ENCODE measurements at regions not wholly inside any gene's neighbourhood (a gene's known extent, or its start where the extent isn't known, plus 50 kb on each side); places are given as distances from the start of the nearest gene placed in this dataset.
A peak's percentile ranks its signal among the peaks of the same experiment; 100 is the strongest.
"Not testable (repeated sequence)": the region's sequence is repeated elsewhere in the genome, so short reads cannot be mapped to it uniquely, and the experiment has no call there.

- ATAC-seq (no peak), DNase-seq (no peak)
- Mint-ChIP-seq H3K9me3 (peaks cover 0 to 4% of the 10 kb centered on the region in 2 donors), H3K27me3 (no peaks in the 10 kb centered on the region), H3K4me1 (no peaks in the 10 kb centered on the region), H3K4me3 (no peak overlapping the region), H3K27ac (peak overlapping the region in 1 of 2 donors; percentile 59)
These were observed 1122.5 kb downstream of the NCAM2 start for GRCh38 chr21:22120616-22121266.

GRCh38 chr21:22125581-22125980 lies 1127.4 kb downstream of the NCAM2 start:
- Mint-ChIP-seq H3K27me3 (no peaks in the 10 kb centered on the region), H3K9me3 (peaks cover 0 to 4% of the 10 kb centered on the region in 2 donors), H3K4me1 (no peaks in the 10 kb centered on the region), H3K27ac (no peak overlapping the region), H3K4me3 (no peak overlapping the region)
- DNase-seq, result no peak
- no peak for ATAC-seq

DNA sequence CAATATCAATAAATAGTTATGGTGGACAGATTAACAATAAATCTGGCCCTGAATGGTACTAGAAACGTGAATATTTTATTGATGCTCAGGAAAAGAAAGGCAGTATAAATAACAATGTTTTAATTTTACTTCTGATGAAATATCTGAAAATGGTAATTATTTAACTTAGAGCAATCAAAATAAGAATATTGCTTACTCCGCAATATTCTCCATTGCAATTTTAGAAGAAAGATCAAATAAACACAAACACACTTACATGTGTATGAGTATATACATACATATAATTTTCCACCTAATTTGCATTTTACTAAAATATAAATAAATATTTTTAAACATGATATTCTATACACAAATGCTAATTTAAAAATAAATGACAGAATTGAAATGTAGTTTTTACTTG lies 1130.5 kb downstream of the NCAM2 start:
- ATAC-seq (no peak), DNase-seq (no peak)
- Mint-ChIP-seq H3K4me1 (no peaks in the 10 kb centered on the region), H3K4me3 (no peak overlapping the region), H3K27ac (no peak overlapping the region), H3K27me3 (no peaks in the 10 kb centered on the region), H3K9me3 (no peaks in the 10 kb centered on the region)

- H3K27me3 Mint-ChIP-seq, result no peaks in the 10 kb centered on the region
- no peaks in the 10 kb centered on the region for H3K4me1 Mint-ChIP-seq
- no peak overlapping the region for H3K4me3 Mint-ChIP-seq
- no peak overlapping the region for H3K27ac Mint-ChIP-seq
- ATAC-seq (no peak), DNase-seq (no peak)
- H3K9me3 Mint-ChIP-seq, result no peaks in the 10 kb centered on the region
These were observed 1134.3 kb downstream of the NCAM2 start for GRCh38 chr21:22132358-22133071.

DNA sequence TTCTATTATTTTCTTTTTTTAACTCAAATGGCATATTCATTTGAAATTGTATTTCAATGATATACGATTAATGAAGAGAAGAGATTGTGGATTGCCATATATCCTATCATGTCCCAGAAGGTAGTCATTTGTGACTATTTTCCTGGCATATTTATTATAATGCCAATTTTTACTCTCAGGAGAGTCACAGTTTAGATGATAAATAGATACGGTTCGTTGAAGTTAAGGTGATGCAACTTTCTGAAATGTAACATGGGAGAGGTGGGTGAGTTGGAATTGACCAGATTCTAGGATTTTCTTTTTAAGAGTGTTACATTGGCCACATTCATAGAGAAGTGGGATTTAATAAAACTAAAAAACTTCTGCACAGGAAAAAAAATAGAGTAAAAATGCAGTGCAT lies 1138.5 kb downstream of the NCAM2 start:
- H3K27ac Mint-ChIP-seq, result no peak overlapping the region
- no peak for ATAC-seq
- no peak overlapping the region for H3K4me3 Mint-ChIP-seq
- H3K4me1 Mint-ChIP-seq, result no peaks in the 10 kb centered on the region
- no peaks in the 10 kb centered on the region for H3K27me3 Mint-ChIP-seq
- no peak for DNase-seq
- no peaks in the 10 kb centered on the region for H3K9me3 Mint-ChIP-seq

DNA sequence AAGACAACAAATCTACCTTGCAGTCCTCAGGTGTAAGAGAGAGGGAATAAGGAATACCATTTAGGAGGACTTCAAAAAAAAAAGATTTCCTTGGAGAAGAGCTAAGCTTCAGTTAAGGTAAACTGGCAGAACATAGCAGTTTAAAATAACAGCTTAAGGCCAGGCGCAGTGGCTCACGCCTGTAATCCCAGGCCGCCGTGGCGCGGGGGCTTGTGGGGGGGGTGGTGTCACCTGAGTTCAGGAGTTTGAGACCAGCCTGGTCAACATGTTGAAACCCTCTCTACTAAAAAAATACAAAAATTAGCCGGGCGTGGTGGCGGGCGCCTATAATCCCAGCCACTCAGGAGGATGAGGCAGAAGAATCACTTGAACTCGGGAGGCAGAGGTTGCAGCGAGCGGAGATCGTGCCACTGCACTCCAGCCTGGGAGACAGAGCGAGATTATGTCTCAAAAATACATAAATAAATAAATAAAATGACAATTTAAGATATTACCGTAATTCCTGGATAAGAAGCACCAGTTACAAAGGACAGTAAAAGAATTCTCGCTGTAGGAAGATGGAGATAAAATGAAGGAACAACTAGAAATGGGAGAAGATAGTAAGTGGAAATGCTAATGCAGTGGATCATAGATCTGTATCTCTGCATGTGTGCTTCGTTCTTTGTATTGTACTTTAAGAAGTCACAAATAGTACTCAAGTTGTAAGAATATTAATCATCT lies 1140.2 kb downstream of the NCAM2 start:
- no peak overlapping the region for H3K4me3 Mint-ChIP-seq
- no peaks in the 10 kb centered on the region for H3K27me3 Mint-ChIP-seq
- no peak for ATAC-seq
- no peaks in the 10 kb centered on the region for H3K9me3 Mint-ChIP-seq
- DNase-seq, result no peak
- no peaks in the 10 kb centered on the region for H3K4me1 Mint-ChIP-seq
- H3K27ac Mint-ChIP-seq, result no peak overlapping the region

- Mint-ChIP-seq H3K27me3 (no peaks in the 10 kb centered on the region), H3K4me3 (no peak overlapping the region), H3K27ac (peak overlapping the region in 1 of 2 donors; percentile 96), H3K4me1 (no peaks in the 10 kb centered on the region), H3K9me3 (peaks cover 13 to 15% of the 10 kb centered on the region in 2 donors)
- DNase-seq, result no peak
- ATAC-seq, result no peak
These were observed 1147.3 kb downstream of the NCAM2 start for GRCh38 chr21:22145545-22145944.

DNA sequence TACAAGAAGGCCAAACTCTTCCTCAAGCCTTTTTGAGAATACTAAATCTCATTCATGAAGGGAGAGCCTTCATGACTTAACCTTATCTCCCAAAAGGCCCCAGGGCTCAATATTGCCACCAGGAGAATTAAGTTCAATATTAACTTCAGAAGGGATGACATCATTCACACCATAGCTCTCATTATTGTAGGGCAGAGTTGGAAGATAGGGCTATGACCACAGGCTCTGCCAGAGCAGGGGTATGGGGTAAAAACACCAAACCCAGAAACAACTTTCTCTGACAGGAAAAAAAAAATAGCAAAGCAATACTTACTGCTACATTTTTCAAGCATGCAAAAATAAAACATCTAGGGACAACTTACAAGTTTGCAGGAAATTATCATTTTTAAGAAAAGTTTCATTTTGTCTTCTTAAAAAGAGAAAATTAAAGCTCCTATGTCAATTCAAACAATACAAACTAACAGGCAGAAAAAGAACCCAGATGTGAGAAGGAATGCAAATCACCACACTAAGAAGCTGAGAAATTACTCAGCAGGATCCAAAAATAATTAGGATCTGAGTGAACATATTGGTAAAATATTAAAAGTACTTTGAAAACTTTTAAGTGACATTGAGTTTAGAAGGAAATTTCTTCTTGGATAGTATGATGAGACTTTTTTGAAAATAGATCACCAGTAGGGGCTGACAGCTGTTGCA lies 1156.5 kb downstream of the NCAM2 start:
- DNase-seq, result no peak
- Mint-ChIP-seq H3K27ac (no peak overlapping the region), H3K4me1 (no peaks in the 10 kb centered on the region), H3K9me3 (no peaks in the 10 kb centered on the region), H3K27me3 (no peaks in the 10 kb centered on the region), H3K4me3 (no peak overlapping the region)
- ATAC-seq, result no peak

GRCh38 chr21:22164912-22165311 lies 1166.7 kb downstream of the NCAM2 start:
- H3K27ac Mint-ChIP-seq, result no peak overlapping the region

GRCh38 chr21:22174746-22175145 lies 1176.5 kb downstream of the NCAM2 start:
- no peak for ATAC-seq
- Mint-ChIP-seq H3K9me3 (peaks cover 11 to 17% of the 10 kb centered on the region in 2 donors), H3K4me3 (no peak overlapping the region), H3K27ac (no peak overlapping the region), H3K4me1 (no peaks in the 10 kb centered on the region), H3K27me3 (no peaks in the 10 kb centered on the region)
- no peak for DNase-seq

More at GRCh38 chr21:22164912-22165311, 1166.7 kb downstream of the NCAM2 start:
- Mint-ChIP-seq H3K4me3 (no peak overlapping the region), H3K27me3 (no peaks in the 10 kb centered on the region), H3K4me1 (no peaks in the 10 kb centered on the region), H3K9me3 (peaks cover 5 to 9% of the 10 kb centered on the region in 2 donors)
- ATAC-seq (no peak), DNase-seq (no peak)

DNA sequence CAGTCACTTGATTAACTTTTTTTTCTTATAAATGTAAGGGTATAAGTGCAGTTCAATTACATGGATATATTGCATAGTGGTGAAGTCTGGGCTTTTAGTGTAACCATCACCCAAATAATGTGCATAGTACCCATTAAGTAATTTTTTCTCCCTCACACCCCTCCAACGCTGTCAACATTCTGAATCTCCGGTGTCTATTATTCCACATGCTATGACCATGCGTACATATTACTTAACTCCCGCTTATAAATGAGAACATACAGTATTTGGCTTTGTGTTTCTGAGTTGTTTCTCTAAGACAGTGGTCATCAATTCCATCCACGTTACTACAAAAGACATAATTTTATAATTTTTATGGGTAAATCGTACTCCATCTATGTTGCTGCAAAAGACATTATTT lies 1191.1 kb downstream of the NCAM2 start:
- no peak overlapping the region for H3K27ac Mint-ChIP-seq
- no peaks in the 10 kb centered on the region for H3K27me3 Mint-ChIP-seq
- H3K4me1 Mint-ChIP-seq, result no peaks in the 10 kb centered on the region
- ATAC-seq (no peak), DNase-seq (no peak)
- H3K9me3 Mint-ChIP-seq, result peaks cover 4 to 12% of the 10 kb centered on the region in 2 donors
- H3K4me3 Mint-ChIP-seq, result no peak overlapping the region

DNA sequence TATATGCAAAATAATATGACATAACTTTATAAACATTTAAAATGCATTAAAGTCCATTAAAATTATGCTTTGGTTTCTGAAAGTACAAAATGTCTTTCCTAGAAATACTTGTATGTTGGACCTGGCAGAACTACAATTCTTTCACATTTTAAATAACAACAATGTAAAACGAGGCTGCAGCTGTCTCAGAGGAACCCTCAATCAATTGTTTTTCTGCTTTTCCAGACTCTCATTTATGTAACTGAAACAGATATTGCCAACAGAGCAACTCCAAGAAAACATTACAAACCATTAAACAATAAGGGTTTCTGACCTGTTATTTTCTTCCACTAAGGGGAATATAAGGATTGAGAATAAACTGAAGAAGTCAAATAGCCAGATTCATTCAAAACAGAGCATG lies 1193.4 kb downstream of the NCAM2 start:
- no peak overlapping the region for H3K27ac Mint-ChIP-seq
- DNase-seq (no peak), ATAC-seq (no peak)
- H3K4me3 Mint-ChIP-seq, result no peak overlapping the region
- H3K27me3 Mint-ChIP-seq, result no peaks in the 10 kb centered on the region
- peaks cover 4 to 12% of the 10 kb centered on the region in 2 donors for H3K9me3 Mint-ChIP-seq
- H3K4me1 Mint-ChIP-seq, result no peaks in the 10 kb centered on the region

DNA sequence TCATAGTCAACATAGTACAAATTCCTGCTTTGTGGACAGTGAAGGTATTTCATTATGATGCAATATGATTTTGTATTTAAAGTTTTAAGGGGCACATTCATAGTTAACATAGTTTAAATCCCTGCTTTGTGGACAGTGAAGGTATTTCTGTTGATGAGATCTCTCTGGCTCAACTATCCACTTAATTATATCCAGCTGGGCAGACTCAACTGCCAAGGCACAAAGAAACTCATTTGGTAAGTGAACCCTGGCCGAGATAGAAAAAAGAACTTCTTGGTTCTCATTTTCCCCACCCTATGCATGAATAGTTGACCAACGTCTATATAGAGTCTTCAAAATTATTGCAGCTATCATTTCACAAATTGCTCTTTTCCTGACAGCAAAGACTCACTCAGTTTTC lies 1194.6 kb downstream of the NCAM2 start:
- H3K27me3 Mint-ChIP-seq, result no peaks in the 10 kb centered on the region
- DNase-seq, result no peak

GRCh38 chr21:22194986-22195385 lies 1196.8 kb downstream of the NCAM2 start:
- ATAC-seq, H3K27ac Mint-ChIP-seq, DNase-seq, H3K4me3 Mint-ChIP-seq, H3K4me1 Mint-ChIP-seq, H3K27me3 Mint-ChIP-seq: not testable (repeated sequence)
- H3K9me3 Mint-ChIP-seq, result peaks cover 4 to 12% of the 10 kb centered on the region in 2 donors

More for the DNA sequence above, 1194.6 kb downstream of the NCAM2 start:
- no peak overlapping the region for H3K27ac Mint-ChIP-seq
- H3K9me3 Mint-ChIP-seq, result peaks cover 4 to 12% of the 10 kb centered on the region in 2 donors
- no peak overlapping the region for H3K4me3 Mint-ChIP-seq
- no peaks in the 10 kb centered on the region for H3K4me1 Mint-ChIP-seq
- ATAC-seq, result no peak

- no peaks in the 10 kb centered on the region for H3K27me3 Mint-ChIP-seq
- DNase-seq (no peak), ATAC-seq (no peak)
- no peaks in the 10 kb centered on the region for H3K4me1 Mint-ChIP-seq
- H3K4me3 Mint-ChIP-seq, result no peak overlapping the region
- peak overlapping the region in 1 of 2 donors; percentile 40 for H3K27ac Mint-ChIP-seq
- H3K9me3 Mint-ChIP-seq, result no peaks in the 10 kb centered on the region
These were observed 1202.3 kb downstream of the NCAM2 start for GRCh38 chr21:22200378-22201092.

All from stimulated activated naive CD8-positive, alpha-beta T cell treated with anti-CD3 and anti-CD28 coated beads, Interleukin-15, amount 100 ng/mL, for 72 hours (primary cell).